Left ventricle myocardium inferior (tissue), 1 donor: ENCODE measurements at regions not wholly inside any gene's neighbourhood (a gene's known extent, or its start where the extent isn't known, plus 50 kb on each side); places are given as distances from the start of the nearest gene placed in this dataset.

Experiments used
- DNase-seq: peaks from one replicate; pipeline ENCODE4 v3.0.0-alpha.2; 2020
- H3K27ac ChIP-seq: fragments of 200-600 bp; replicated peaks from 2 replicates; pipeline ENCODE4 v1.8.0; 2021
- H3K27me3 ChIP-seq: fragments of 200-600 bp; 2 replicates; pipeline ENCODE4 v1.8.0; 2021; ENCODE audit warnings: low read depth
- H3K36me3 ChIP-seq: fragments of 200-600 bp; 2 replicates; pipeline ENCODE4 v1.8.0; 2021
- H3K4me1 ChIP-seq: fragments of 200-600 bp; 2 replicates; pipeline ENCODE4 v1.8.0; 2021
- H3K4me3 ChIP-seq: fragments of 200-600 bp; 2 replicates; pipeline ENCODE4 v1.8.0; 2021; ENCODE audit warnings: mild to moderate bottlenecking, moderate library complexity
- H3K9me3 ChIP-seq: fragments of 200-600 bp; replicated peaks from 2 replicates; pipeline ENCODE4 v1.8.0; 2021
- intact Hi-C: fragments of 100-400 bp; cut with micrococcal nuclease; formaldehyde crosslinking; loops from one replicate; pipeline ENCODE4 v1.11.0; 2022
- TF ChIP-seq, protein P1 (sequence below): fragments of 200-600 bp; IDR thresholded peaks from 2 replicates; pipeline ENCODE4 v1.8.0; 2021; ENCODE audit warnings: antibody characterized with exemption, mild to moderate bottlenecking, borderline replicate concordance
- donor health status: DM: no; HTN: yes; CAD: no; lungs with severe emphysema.

DNA sequence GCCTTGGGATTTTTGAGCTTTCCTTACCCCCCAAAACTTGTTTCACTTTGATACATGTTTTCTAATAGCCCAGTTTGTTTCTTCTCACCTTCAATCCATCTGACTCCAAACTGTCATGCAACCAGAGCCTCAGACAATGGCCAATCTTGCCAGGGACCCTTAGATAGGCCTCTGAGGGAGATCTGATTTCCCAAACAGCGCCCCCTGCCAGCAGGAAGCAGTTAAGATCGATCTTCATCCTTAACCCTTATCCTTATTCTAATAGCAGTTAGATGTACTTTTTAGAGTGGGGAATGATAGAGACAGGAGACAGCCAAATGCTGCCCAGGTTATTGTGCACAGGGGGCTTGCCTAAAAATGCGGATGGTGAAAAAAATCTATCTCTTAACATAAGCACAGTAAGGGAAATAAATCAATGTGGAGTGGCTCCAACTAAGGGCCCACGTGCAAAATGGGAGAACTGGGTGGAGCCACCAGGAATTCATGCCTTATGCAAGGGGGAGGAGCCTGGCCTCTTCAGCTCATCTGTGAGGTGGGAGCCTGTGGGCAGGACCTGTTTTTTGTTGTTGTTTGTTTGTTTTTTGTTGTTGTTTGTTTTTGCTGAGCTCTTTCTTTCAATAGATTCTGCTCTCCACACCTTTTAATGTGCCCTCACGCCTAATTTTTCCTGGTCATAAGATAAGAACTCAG lies 833.6 kb upstream of the AGA start:
- Histone ChIP-seq H3K36me3 (no peaks in the 10 kb centered on the region), H3K4me3 (no peak overlapping the region), H3K27ac (no peak overlapping the region), H3K9me3 (no peaks in the 10 kb centered on the region), H3K27me3 (no peaks in the 10 kb centered on the region), H3K4me1 (no peaks in the 10 kb centered on the region)
- no peak for DNase-seq
- TF ChIP-seq, protein P1, sequence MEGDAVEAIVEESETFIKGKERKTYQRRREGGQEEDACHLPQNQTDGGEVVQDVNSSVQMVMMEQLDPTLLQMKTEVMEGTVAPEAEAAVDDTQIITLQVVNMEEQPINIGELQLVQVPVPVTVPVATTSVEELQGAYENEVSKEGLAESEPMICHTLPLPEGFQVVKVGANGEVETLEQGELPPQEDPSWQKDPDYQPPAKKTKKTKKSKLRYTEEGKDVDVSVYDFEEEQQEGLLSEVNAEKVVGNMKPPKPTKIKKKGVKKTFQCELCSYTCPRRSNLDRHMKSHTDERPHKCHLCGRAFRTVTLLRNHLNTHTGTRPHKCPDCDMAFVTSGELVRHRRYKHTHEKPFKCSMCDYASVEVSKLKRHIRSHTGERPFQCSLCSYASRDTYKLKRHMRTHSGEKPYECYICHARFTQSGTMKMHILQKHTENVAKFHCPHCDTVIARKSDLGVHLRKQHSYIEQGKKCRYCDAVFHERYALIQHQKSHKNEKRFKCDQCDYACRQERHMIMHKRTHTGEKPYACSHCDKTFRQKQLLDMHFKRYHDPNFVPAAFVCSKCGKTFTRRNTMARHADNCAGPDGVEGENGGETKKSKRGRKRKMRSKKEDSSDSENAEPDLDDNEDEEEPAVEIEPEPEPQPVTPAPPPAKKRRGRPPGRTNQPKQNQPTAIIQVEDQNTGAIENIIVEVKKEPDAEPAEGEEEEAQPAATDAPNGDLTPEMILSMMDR: no peak
- intact Hi-C loops: no loop called here

GRCh38 chr4:178280362-178280761 lies 838.1 kb upstream of the AGA start:
- H3K36me3 ChIP-seq: no peaks in the 10 kb centered on the region
- H3K27me3 ChIP-seq: no peaks in the 10 kb centered on the region
- no peak overlapping the region for H3K4me3 ChIP-seq
- intact Hi-C loops: no loop called here
- DNase-seq: no peak
- TF ChIP-seq, protein P1: no peak
- no peaks in the 10 kb centered on the region for H3K4me1 ChIP-seq
- H3K9me3 ChIP-seq: no peaks in the 10 kb centered on the region
- H3K27ac ChIP-seq: no peak overlapping the region

- Histone ChIP-seq H3K4me3 (no peak overlapping the region), H3K4me1 (no peaks in the 10 kb centered on the region), H3K9me3 (no peaks in the 10 kb centered on the region), H3K27ac (no peak overlapping the region), H3K27me3 (no peaks in the 10 kb centered on the region), H3K36me3 (no peaks in the 10 kb centered on the region)
- intact Hi-C loops: no loop called here
- TF ChIP-seq, protein P1: no peak
- DNase-seq: no peak
Measured at GRCh38 chr4:178288462-178288861, 846.2 kb upstream of the AGA start.

- H3K27me3 ChIP-seq: no peaks in the 10 kb centered on the region
- intact Hi-C loops: no loop called here
- H3K27ac ChIP-seq: no peak overlapping the region
- no peaks in the 10 kb centered on the region for H3K9me3 ChIP-seq
- H3K36me3 ChIP-seq: no peaks in the 10 kb centered on the region
- no peaks in the 10 kb centered on the region for H3K4me1 ChIP-seq
- no peak for DNase-seq
- TF ChIP-seq, protein P1: no peak
- H3K4me3 ChIP-seq: no peak overlapping the region
Measured at GRCh38 chr4:178293601-178294000, 851.4 kb upstream of the AGA start.

- TF ChIP-seq, protein P1: no peak
- Histone ChIP-seq H3K27ac (no peak overlapping the region), H3K9me3 (no peaks in the 10 kb centered on the region), H3K36me3 (no peaks in the 10 kb centered on the region), H3K27me3 (no peaks in the 10 kb centered on the region), H3K4me1 (no peaks in the 10 kb centered on the region), H3K4me3 (no peak overlapping the region)
- DNase-seq: no peak
- intact Hi-C loops: no loop called here
Measured at GRCh38 chr4:178296669-178297068, 854.4 kb upstream of the AGA start.
